Mesothelial cell of epicardium (in vitro differentiated cells): ENCODE measurements at regions not wholly inside any gene's neighbourhood (a gene's known extent, or its start where the extent isn't known, plus 50 kb on each side); places are given as distances from the start of the nearest gene placed in this dataset.

Experiments
- DNase-seq, 2 experiments: peaks; one replicate each; pipeline ENCODE4 v3.0.0; 2021; ENCODE audit warnings: low spot score in 2 of 2; ENCODE audit not compliant: unreplicated experiment in 2 of 2
- H3K27ac Mint-ChIP-seq: 2 replicates; pipeline ENCODE4 v1.8.0; 2021; ENCODE audit warnings: mixed read lengths
- H3K27me3 Mint-ChIP-seq: 2 replicates; pipeline ENCODE4 v1.8.0; 2021; ENCODE audit warnings: low read depth, mixed read lengths
- H3K36me3 Mint-ChIP-seq: 2 replicates; pipeline ENCODE4 v1.8.0; 2021; ENCODE audit warnings: mixed read lengths
- H3K4me1 Mint-ChIP-seq: 2 replicates; pipeline ENCODE4 v1.8.0; 2021; ENCODE audit warnings: mixed read lengths
- H3K4me3 Mint-ChIP-seq: 2 replicates; pipeline ENCODE4 v1.8.0; 2021; ENCODE audit warnings: mild to moderate bottlenecking, moderate library complexity, mixed read lengths
- H3K9me3 Mint-ChIP-seq: 2 replicates; pipeline ENCODE4 v1.8.0; 2021; ENCODE audit warnings: mixed read lengths
- CTCF ChIP-seq: fragments of 200-600 bp; sonication (generic); IDR thresholded peaks from one replicate; pipeline ENCODE4 v1.5.0; 2021; ENCODE audit warnings: antibody characterized with exemption; ENCODE audit not compliant: unreplicated experiment

- H3K27ac Mint-ChIP-seq, result no peak overlapping the region
- H3K4me3 Mint-ChIP-seq, result no peak overlapping the region
- H3K9me3 Mint-ChIP-seq, result peaks cover 27% of the 10 kb centered on the region
- no peak for DNase-seq
- H3K4me1 Mint-ChIP-seq, result peaks cover 12% of the 10 kb centered on the region
- TF ChIP-seq CTCF, result no peak
- peaks cover 17% of the 10 kb centered on the region for H3K36me3 Mint-ChIP-seq
- H3K27me3 Mint-ChIP-seq, result no peaks in the 10 kb centered on the region
These were observed 71.7 kb upstream of the SPRY4 start for GRCh38 chr5:142396436-142397038.

- no peak for DNase-seq
- H3K36me3 Mint-ChIP-seq, result peaks cover 17% of the 10 kb centered on the region
- H3K9me3 Mint-ChIP-seq, result peaks cover 27% of the 10 kb centered on the region
- H3K4me1 Mint-ChIP-seq, result peaks cover 21% of the 10 kb centered on the region
- no peak for TF ChIP-seq CTCF
- H3K27ac Mint-ChIP-seq, result no peak overlapping the region
- H3K27me3 Mint-ChIP-seq, result no peaks in the 10 kb centered on the region
- no peak overlapping the region for H3K4me3 Mint-ChIP-seq
These were observed 70.5 kb upstream of the SPRY4 start for GRCh38 chr5:142395334-142395733.

GRCh38 chr5:142391058-142391845, 66.4 kb upstream of the SPRY4 start:
- Mint-ChIP-seq H3K27ac (peak overlapping the region; percentile 87), H3K36me3 (peaks cover 12% of the 10 kb centered on the region), H3K9me3 (peaks cover 13% of the 10 kb centered on the region), H3K4me3 (no peak overlapping the region), H3K27me3 (no peaks in the 10 kb centered on the region), H3K4me1 (peaks cover 38% of the 10 kb centered on the region)
- no peak for TF ChIP-seq CTCF
- no peak for DNase-seq

- H3K36me3 Mint-ChIP-seq, result peaks cover 4% of the 10 kb centered on the region
- no peak for TF ChIP-seq CTCF
- H3K4me3 Mint-ChIP-seq, result peak overlapping the region; percentile 30
- peak overlapping the region; percentile 87 for H3K27ac Mint-ChIP-seq
- peaks cover 38% of the 10 kb centered on the region for H3K4me1 Mint-ChIP-seq
- no peak for DNase-seq
- H3K27me3 Mint-ChIP-seq, result no peaks in the 10 kb centered on the region
- H3K9me3 Mint-ChIP-seq, result peaks cover 4% of the 10 kb centered on the region
These were observed 65.5 kb upstream of the SPRY4 start for GRCh38 chr5:142390334-142390733.

GRCh38 chr5:142388696-142389095, 63.9 kb upstream of the SPRY4 start:
- Mint-ChIP-seq H3K27me3 (no peaks in the 10 kb centered on the region), H3K9me3 (no peaks in the 10 kb centered on the region), H3K36me3 (no peaks in the 10 kb centered on the region), H3K4me3 (no peak overlapping the region), H3K4me1 (peaks cover 38% of the 10 kb centered on the region), H3K27ac (peak overlapping the region; percentile 72)
- no peak for DNase-seq
- TF ChIP-seq CTCF, result no peak
